Mesenchymal stem cell (in vitro differentiated cells and primary cell): ENCODE measurements at regions not wholly inside any gene's neighbourhood (a gene's known extent, or its start where the extent isn't known, plus 50 kb on each side); places are given as distances from the start of the nearest gene placed in this dataset.

Experiments used
- DNase-seq: peaks from one replicate; pipeline ENCODE4 v3.0.0-alpha.2; 2013
- H2AFZ ChIP-seq: one replicate; pipeline ENCODE4 v1.6.1; 2013; ENCODE audit warnings: low read depth, mild to moderate bottlenecking, control low read depth, inconsistent platforms, low read length, moderate library complexity
- H2AK5ac ChIP-seq: 2 replicates; pipeline ENCODE4 v1.6.1; 2013; ENCODE audit warnings: low read length, moderate library complexity, mild to moderate bottlenecking, inconsistent platforms; ENCODE audit not compliant: severe bottlenecking
- H2BK120ac ChIP-seq: one replicate; pipeline ENCODE4 v1.6.1; 2013; ENCODE audit warnings: low read depth, mild to moderate bottlenecking, inconsistent platforms, low read length, moderate library complexity
- H2BK12ac ChIP-seq, 2 experiments: one replicate each; pipeline ENCODE4 v1.6.1; 2013; ENCODE audit warnings: inconsistent platforms in 2 of 2, low read length in 2 of 2, mild to moderate bottlenecking in 2 of 2, moderate library complexity in 2 of 2, control low read depth in 1 of 2
- H2BK15ac ChIP-seq: one replicate; pipeline ENCODE4 v1.6.1; 2013; ENCODE audit warnings: mild to moderate bottlenecking, low read depth, inconsistent platforms; ENCODE audit not compliant: poor library complexity, severe bottlenecking
- H2BK5ac ChIP-seq: 2 replicates; pipeline ENCODE4 v1.6.1; 2013; ENCODE audit warnings: low read depth, mild to moderate bottlenecking, low read length, control low read depth, inconsistent platforms; ENCODE audit not compliant: poor library complexity, severe bottlenecking
- H3K14ac ChIP-seq, 2 experiments: one replicate each; pipeline ENCODE4 v1.6.1; 2013; ENCODE audit warnings: inconsistent platforms in 2 of 2, low read length in 2 of 2, control low read depth in 1 of 2, mild to moderate bottlenecking in 1 of 2, moderate library complexity in 1 of 2
- H3K18ac ChIP-seq, 2 experiments: one replicate each; pipeline ENCODE4 v1.6.1; 2013; ENCODE audit warnings: inconsistent platforms in 2 of 2, low read length in 2 of 2, control low read depth in 1 of 2, low read depth in 1 of 2, mild to moderate bottlenecking in 1 of 2
- H3K23ac ChIP-seq, 2 experiments: one replicate each; pipeline ENCODE4 v1.6.1; 2013; ENCODE audit warnings: inconsistent platforms in 2 of 2, low read length in 2 of 2, mild to moderate bottlenecking in 2 of 2, moderate library complexity in 2 of 2, control low read depth in 1 of 2
- H3K27ac ChIP-seq: 2 replicates; pipeline ENCODE4 v1.5.1; 2013; ENCODE audit warnings: mild to moderate bottlenecking, moderate library complexity, low read length, control low read depth, inconsistent platforms; ENCODE audit not compliant: poor library complexity, severe bottlenecking
- H3K27me3 ChIP-seq, 2 experiments: 2 replicates each; pipeline versions ENCODE4 v1.6.1 to v1.7.0; 2013; ENCODE audit warnings: low read length in 2 of 2, mild to moderate bottlenecking in 2 of 2, moderate library complexity in 2 of 2, control low read depth in 1 of 2, inconsistent platforms in 1 of 2; ENCODE audit not compliant: control insufficient read depth in 1 of 2, insufficient read depth in 1 of 2
- H3K36me3 ChIP-seq, 2 experiments: 2 replicates each; pipeline versions ENCODE4 v1.6.1 to v1.7.0; 2013; ENCODE audit warnings: low read length in 2 of 2, control low read depth in 1 of 2, inconsistent platforms in 1 of 2, low read depth in 1 of 2, mild to moderate bottlenecking in 1 of 2; ENCODE audit not compliant: insufficient read depth in 2 of 2, control insufficient read depth in 1 of 2
- H3K4ac ChIP-seq, 2 experiments: one replicate each; pipeline ENCODE4 v1.6.1; 2013; ENCODE audit warnings: inconsistent platforms in 2 of 2, low read length in 2 of 2, mild to moderate bottlenecking in 2 of 2, moderate library complexity in 2 of 2, control low read depth in 1 of 2, low read depth in 1 of 2
- H3K4me1 ChIP-seq: 2 replicates; pipeline ENCODE4 v1.6.1; 2013; ENCODE audit warnings: low read depth, low read length, control low read depth; ENCODE audit not compliant: control insufficient read depth, insufficient read depth
- H3K4me2 ChIP-seq: 2 replicates; pipeline ENCODE4 v1.6.1; 2013; ENCODE audit warnings: low read length, mild to moderate bottlenecking, inconsistent platforms; ENCODE audit not compliant: poor library complexity, severe bottlenecking
- H3K4me3 ChIP-seq, 2 experiments: 2 replicates each; pipeline versions ENCODE4 v1.5.1 to v1.7.0; 2013; ENCODE audit warnings: low read length in 2 of 2, mild to moderate bottlenecking in 2 of 2, control low read depth in 1 of 2, low read depth in 1 of 2; ENCODE audit not compliant: insufficient read depth in 1 of 2
- H3K79me1 ChIP-seq: replicated peaks from 2 replicates; pipeline ENCODE4 v1.6.1; 2013; ENCODE audit warnings: mild to moderate bottlenecking, control low read depth, low read length, inconsistent platforms; ENCODE audit not compliant: poor library complexity, severe bottlenecking
- H3K9ac ChIP-seq: 2 replicates; pipeline ENCODE4 v1.7.0; 2013; ENCODE audit warnings: mild to moderate bottlenecking, low read length, moderate library complexity
- H3K9me3 ChIP-seq: 2 replicates; pipeline ENCODE4 v1.7.0; 2013; ENCODE audit warnings: mild to moderate bottlenecking, low read length; ENCODE audit not compliant: control insufficient read depth
- H4K8ac ChIP-seq: one replicate; pipeline ENCODE4 v1.6.1; 2013; ENCODE audit warnings: inconsistent platforms, mild to moderate bottlenecking, low read length, moderate library complexity
- H4K91ac ChIP-seq: one replicate; pipeline ENCODE4 v1.6.1; 2013; ENCODE audit warnings: mild to moderate bottlenecking, low read length, inconsistent platforms
- WGBS: methylation state at CpG from one replicate; pipeline ENCODE4 v1.1.7; 2013; ENCODE audit warnings: mixed read lengths; 5-methylcytosine and 5-hydroxymethylcytosine counted together

DNA sequence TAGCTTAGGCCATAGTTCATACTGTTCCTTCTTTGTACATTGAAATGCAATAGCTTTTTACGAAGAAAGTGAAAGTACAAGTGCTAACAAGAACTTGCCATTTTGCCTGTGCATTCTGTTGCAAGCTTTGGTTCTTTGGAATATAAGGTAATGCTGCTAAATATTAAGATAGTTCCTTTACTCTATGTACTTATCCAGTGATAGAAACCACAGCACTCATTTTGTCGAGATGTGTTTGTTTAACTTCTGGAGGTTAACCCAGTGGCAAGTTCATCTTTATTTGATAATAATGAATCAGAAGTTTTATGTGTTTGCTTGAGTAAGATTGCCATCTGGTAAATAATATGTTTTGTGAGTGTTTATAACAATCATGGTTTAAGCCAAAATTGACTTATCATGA, 373.1 kb upstream of the FANCL start:
- Histone ChIP-seq H2BK120ac (no peak overlapping the region), H3K9ac (no peak overlapping the region), H3K4me1 (no peaks in the 10 kb centered on the region), H2BK15ac (no peak overlapping the region), H2BK5ac (no peak overlapping the region), H3K9me3 (no peaks in the 10 kb centered on the region), H4K91ac (no peak overlapping the region), H3K18ac (no peak overlapping the region), H3K27ac (no peak overlapping the region), H3K27me3 (no peaks in the 10 kb centered on the region), H3K23ac (no peak overlapping the region), H2AFZ (no peak overlapping the region), H2AK5ac (no peak overlapping the region), H2BK12ac (no peak overlapping the region), H3K4me3 (no peak overlapping the region), H3K79me1 (no peaks in the 10 kb centered on the region), H3K36me3 (no peaks in the 10 kb centered on the region), H3K4me2 (no peak overlapping the region), H4K8ac (no peak overlapping the region), H3K14ac (no peak overlapping the region), H3K4ac (no peak overlapping the region)
- DNase-seq = no peak
- 48% methylated on average over 1 of the region's 2 CpGs for WGBS

DNA sequence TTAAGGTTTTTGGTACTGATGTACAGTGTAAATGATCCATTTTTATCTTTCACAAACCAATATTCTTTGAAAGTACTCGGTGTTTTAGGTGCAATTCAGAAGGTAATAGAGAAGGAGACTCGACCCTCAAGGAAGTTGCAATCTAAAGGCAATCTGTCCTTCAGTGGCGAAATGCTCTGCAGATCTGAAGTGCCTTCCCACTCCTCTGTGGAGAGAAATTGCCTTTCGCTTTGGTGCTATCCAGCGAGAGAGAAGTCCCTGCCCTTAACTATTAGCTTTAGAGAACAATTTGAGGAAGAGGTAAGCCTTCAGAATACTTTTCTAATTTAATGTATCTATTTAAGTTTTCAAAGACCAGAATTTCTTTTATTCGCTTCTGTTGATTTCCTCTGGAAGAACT, 371.8 kb upstream of the FANCL start:
- no peak overlapping the region for H3K14ac ChIP-seq
- no peak overlapping the region for H3K9ac ChIP-seq
- no peak overlapping the region for H2BK12ac ChIP-seq
- WGBS = 83% methylated on average over 3 of the region's 6 CpGs
- H3K27me3 ChIP-seq = no peaks in the 10 kb centered on the region
- H2BK120ac ChIP-seq = no peak overlapping the region
- no peak overlapping the region for H3K4me2 ChIP-seq
- no peak overlapping the region for H2AFZ ChIP-seq
- no peaks in the 10 kb centered on the region for H3K9me3 ChIP-seq
- DNase-seq = no peak
- H3K18ac ChIP-seq = no peak overlapping the region
- H3K79me1 ChIP-seq = no peaks in the 10 kb centered on the region
- H3K36me3 ChIP-seq = no peaks in the 10 kb centered on the region
- H3K27ac ChIP-seq = no peak overlapping the region
- H3K23ac ChIP-seq = no peak overlapping the region
- H3K4ac ChIP-seq = no peak overlapping the region
- H4K91ac ChIP-seq = no peak overlapping the region
- H2BK5ac ChIP-seq = no peak overlapping the region
- no peak overlapping the region for H2AK5ac ChIP-seq
- H3K4me3 ChIP-seq = no peak overlapping the region
- no peaks in the 10 kb centered on the region for H3K4me1 ChIP-seq
- no peak overlapping the region for H4K8ac ChIP-seq
- H2BK15ac ChIP-seq = no peak overlapping the region

DNA sequence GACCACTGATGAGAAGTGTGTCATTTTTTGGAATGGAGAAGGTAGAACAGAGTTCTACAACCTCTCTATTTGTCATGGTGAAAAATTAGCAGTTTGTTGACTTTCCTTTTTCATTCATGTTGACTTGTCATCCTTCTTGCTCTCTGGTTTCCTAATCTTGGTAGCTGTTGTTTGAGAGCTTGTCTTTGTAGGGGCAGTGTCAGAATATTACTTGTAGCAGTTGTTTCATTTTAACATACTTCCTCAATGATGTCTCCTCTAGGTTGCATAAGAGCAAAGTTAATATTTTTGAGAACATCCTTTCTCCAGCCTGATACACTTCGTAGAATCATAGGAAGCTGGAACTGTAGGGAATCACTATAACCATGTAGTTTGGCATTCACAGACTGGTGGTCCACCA, 368.2 kb upstream of the FANCL start:
- no peak overlapping the region for H2BK12ac ChIP-seq
- H3K79me1 ChIP-seq = no peaks in the 10 kb centered on the region
- H4K8ac ChIP-seq = no peak overlapping the region
- no peak overlapping the region for H2AK5ac ChIP-seq
- no peaks in the 10 kb centered on the region for H3K27me3 ChIP-seq
- H3K4me3 ChIP-seq = no peak overlapping the region
- no peak overlapping the region for H3K23ac ChIP-seq
- no peak overlapping the region for H2BK15ac ChIP-seq
- H2AFZ ChIP-seq = no peak overlapping the region
- H3K27ac ChIP-seq = no peak overlapping the region
- no peak overlapping the region for H3K9ac ChIP-seq
- no peaks in the 10 kb centered on the region for H3K4me1 ChIP-seq
- no peak overlapping the region for H3K4ac ChIP-seq
- H2BK5ac ChIP-seq = no peak overlapping the region
- no peak overlapping the region for H4K91ac ChIP-seq
- H3K4me2 ChIP-seq = no peak overlapping the region
- no peak overlapping the region for H3K14ac ChIP-seq
- WGBS = 90% methylated on average over 1 of the region's 1 CpG
- H3K36me3 ChIP-seq = no peaks in the 10 kb centered on the region
- no peaks in the 10 kb centered on the region for H3K9me3 ChIP-seq
- no peak for DNase-seq
- no peak overlapping the region for H3K18ac ChIP-seq
- H2BK120ac ChIP-seq = no peak overlapping the region

DNA sequence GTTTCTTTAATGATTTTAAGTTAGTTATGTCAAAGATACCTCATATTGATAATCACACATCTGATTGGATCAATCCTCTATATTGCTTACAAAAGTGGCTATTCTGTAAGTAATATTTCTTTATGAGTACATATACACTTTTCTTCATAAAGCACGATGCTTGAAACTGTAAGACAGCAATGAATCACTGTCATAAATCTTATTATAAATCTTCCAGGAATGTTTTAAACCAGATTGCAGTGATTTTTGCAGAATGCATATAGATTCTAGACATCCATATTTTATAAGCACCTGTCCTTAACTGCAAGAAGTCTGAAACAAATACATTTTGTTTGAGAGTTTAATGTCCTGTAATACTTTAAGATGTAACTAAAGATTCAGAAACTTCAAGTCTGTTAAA, 367.0 kb upstream of the FANCL start:
- no peak overlapping the region for H2AK5ac ChIP-seq

More for the DNA sequence above, 367.0 kb upstream of the FANCL start:
- Histone ChIP-seq H2BK12ac (no peak overlapping the region), H3K18ac (no peak overlapping the region), H3K4me2 (no peak overlapping the region), H3K9me3 (no peaks in the 10 kb centered on the region), H4K8ac (no peak overlapping the region), H2BK5ac (no peak overlapping the region), H3K14ac (no peak overlapping the region), H2BK15ac (no peak overlapping the region), H3K4me3 (no peak overlapping the region), H2BK120ac (no peak overlapping the region), H4K91ac (no peak overlapping the region), H3K4me1 (no peaks in the 10 kb centered on the region), H3K27me3 (no peaks in the 10 kb centered on the region), H3K9ac (no peak overlapping the region), H3K79me1 (no peaks in the 10 kb centered on the region), H2AFZ (no peak overlapping the region), H3K4ac (no peak overlapping the region), H3K36me3 (no peaks in the 10 kb centered on the region), H3K23ac (no peak overlapping the region), H3K27ac (no peak overlapping the region)
- no peak for DNase-seq
- WGBS = no CpG with 5 or more reads among the region's 1 CpG
